ENCODE measurements at regions not wholly inside any gene's neighbourhood (a gene's known extent, or its start where the extent isn't known, plus 50 kb on each side); places are given as distances from the start of the nearest gene placed in this dataset.

- no peak overlapping the region for H3K4me3 ChIP-seq (ENCODE audit: extremely low read depth in 1 of 4, insufficient read depth in 2 of 4, low read depth in 3 of 4, low read length in 4 of 4)
- H3K79me1 ChIP-seq (ENCODE audit: low read depth, low read length): no peaks in the 10 kb centered on the region
- DNase-seq (ENCODE audit: low read depth in 1 of 2, low spot score in 2 of 2): no peak
- no peaks in the 10 kb centered on the region for H3K79me2 ChIP-seq (ENCODE audit: control insufficient read depth in 1 of 2, insufficient read depth in 2 of 2, low read length in 2 of 2)
- no peak overlapping the region for H2AFZ ChIP-seq (ENCODE audit: low read length)
- no peaks in the 10 kb centered on the region for H3K36me3 ChIP-seq (ENCODE audit: control insufficient read depth in 2 of 4, insufficient read depth in 4 of 4, low read length in 3 of 4)
- WGBS, 2 experiments (ENCODE audit: extremely low coverage in 1 of 2, insufficient coverage in 1 of 2, insufficient read length in 1 of 2, insufficient replicate concordance in 2 of 2, low coverage in 1 of 2, low lambda C conversion rate in 2 of 2, missing lambda C conversion rate in 1 of 2): 67% methylated on average over 3 of the region's 3 CpGs; no CpG with 5 or more reads in 1 of the 2 experiments
- no peak overlapping the region for H2BK120ac ChIP-seq (replicated peaks; ENCODE audit: low read depth, low read length)
- H3K56ac ChIP-seq (replicated peaks; ENCODE audit: insufficient read length, low read depth, low read length): no peak overlapping the region
- no peak overlapping the region for H3K18ac ChIP-seq (ENCODE audit: extremely low read depth, low read length)
- ChIA-PET POLR2A (ENCODE audit: partially characterized antibody) (no interaction called here), CTCF (ENCODE audit: partially characterized antibody) (interaction anchor here (0.8 to 1.6 kb wide), 3 partner anchors 18 to 41 kb away, joined by 3 to 4 read pairs (median 3); no protein-coding TSS in a partner anchor)
- no peak overlapping the region for H2BK5ac ChIP-seq (ENCODE audit: low read depth, low read length)
- H2AK5ac ChIP-seq (ENCODE audit: low read depth, low read length): no peak overlapping the region
- FAIRE-seq: no peak
- no peak overlapping the region for H3K9ac ChIP-seq (replicated peaks in 1 of 4; ENCODE audit: extremely low read depth in 1 of 4, low read depth in 3 of 4, low read length in 3 of 4)
- no peak overlapping the region for H2BK15ac ChIP-seq (ENCODE audit: low read length)
- no peak overlapping the region for H4K91ac ChIP-seq (replicated peaks; ENCODE audit: insufficient read length, low read length)
- no peaks in the 10 kb centered on the region for H3K9me3 ChIP-seq (ENCODE audit: insufficient read depth in 2 of 2, low read depth in 1 of 2, low read length in 1 of 2)
- H3K4me2 ChIP-seq (ENCODE audit: insufficient read depth in 1 of 2, low read depth in 2 of 2, low read length in 2 of 2): no peak overlapping the region
- no peak overlapping the region for H3K4ac ChIP-seq (replicated peaks; ENCODE audit: insufficient read length, low read depth, low read length)
- no peak overlapping the region for H2BK20ac ChIP-seq (ENCODE audit: low read length)
- no peaks in the 10 kb centered on the region for H3K23me2 ChIP-seq (ENCODE audit: low read depth, low read length)
- H3K14ac ChIP-seq (ENCODE audit: insufficient read length): no peak overlapping the region
- no peak overlapping the region for H4K8ac ChIP-seq (ENCODE audit: extremely low read depth, insufficient read depth, low read length)
- H3K27ac ChIP-seq (ENCODE audit: low read depth, low read length): no peak overlapping the region
- H3K27me3 ChIP-seq (replicated peaks in 1 of 4; ENCODE audit: control insufficient read depth in 3 of 4, extremely low read depth in 1 of 4, insufficient read depth in 3 of 4, low read length in 3 of 4): no peaks in the 10 kb centered on the region
- H4K20me1 ChIP-seq (replicated peaks in 1 of 2; ENCODE audit: control insufficient read depth in 1 of 2, insufficient read depth in 2 of 2, low read length in 2 of 2): no peaks in the 10 kb centered on the region
- H3K23ac ChIP-seq (ENCODE audit: insufficient read length): no peak overlapping the region
- H3K4me1 ChIP-seq (replicated peaks in 1 of 4; ENCODE audit: control insufficient read depth in 3 of 4, insufficient read depth in 4 of 4, low read length in 3 of 4): no peaks in the 10 kb centered on the region
- TF ChIP-seq SRF (IDR thresholded peaks at IDR 0.05; ENCODE audit: low read depth, low read length) (no peak), HDAC6 (IDR thresholded peaks at IDR 0.05; ENCODE audit: low read depth, low read length) (no peak)
- H2BK12ac ChIP-seq (ENCODE audit: low read depth, low read length): no peak overlapping the region
- no peak overlapping the region for H4K5ac ChIP-seq (ENCODE audit: insufficient read length, low read depth, low read length)
Measured at GRCh38 chr18:49690312-49690711, 123.0 kb downstream of the ACAA2 start.

Measured in H1 (cell line).